Colonic mucosa (tissue), 4 donors: ENCODE measurements at regions not wholly inside any gene's neighbourhood (a gene's known extent, or its start where the extent isn't known, plus 50 kb on each side); places are given as distances from the start of the nearest gene placed in this dataset.
"Not testable (repeated sequence)": the region's sequence is repeated elsewhere in the genome, so short reads cannot be mapped to it uniquely, and the experiment has no call there.

Source experiments
- DNase-seq: peaks from one replicate; pipeline ENCODE4 v3.0.0-alpha.2; 2020
- H3K27ac ChIP-seq: fragments of 200-600 bp; one replicate; pipeline ENCODE4 v1.8.0; 2021
- H3K27me3 ChIP-seq: fragments of 200-600 bp; one replicate; pipeline ENCODE4 v1.8.0; 2021
- H3K36me3 ChIP-seq: fragments of 200-600 bp; one replicate; pipeline ENCODE4 v1.8.0; 2021
- H3K4me1 ChIP-seq: fragments of 200-600 bp; one replicate; pipeline ENCODE4 v1.8.0; 2021; ENCODE audit warnings: mild to moderate bottlenecking
- H3K4me3 ChIP-seq: fragments of 200-600 bp; one replicate; pipeline ENCODE4 v1.8.0; 2021
- H3K9ac ChIP-seq, 2 donors: one replicate each; pipeline ENCODE4 v1.7.0; 2013; ENCODE audit warnings: control low read depth in 2 of 2, low read depth in 2 of 2, low read length in 2 of 2
- H3K9me3 ChIP-seq: fragments of 200-600 bp; one replicate; pipeline ENCODE4 v1.8.0; 2021
- CTCF ChIP-seq: fragments of 200-600 bp; IDR thresholded peaks from one replicate; pipeline ENCODE4 v1.8.0; 2022; ENCODE audit warnings: antibody characterized with exemption, mild to moderate bottlenecking
- intact Hi-C: fragments of 100-400 bp; cut with DNase I; formaldehyde crosslinking; loops from one replicate; pipeline ENCODE4 v1.14.1; 2022
- donor health status: healthy.
- donor health status: DM: no; HTN: no; CAD: no.
- donor health status: DM: no; HTN: no; CAD: no.

GRCh38 chr7:45328403-45328981 is 170.9 kb downstream of the RAMP3 start:
- H3K27me3 ChIP-seq: no peaks in the 10 kb centered on the region
- TF ChIP-seq CTCF: no peak
- DNase-seq: no peak
- no peak overlapping the region for H3K4me3 ChIP-seq
- H3K9me3 ChIP-seq: no peaks in the 10 kb centered on the region
- H3K9ac ChIP-seq: no peak overlapping the region
- H3K27ac ChIP-seq: no peak overlapping the region
- H3K4me1 ChIP-seq: no peaks in the 10 kb centered on the region
- intact Hi-C loops: no loop called here
- no peaks in the 10 kb centered on the region for H3K36me3 ChIP-seq

GRCh38 chr7:45331563-45331962 is 174.0 kb downstream of the RAMP3 start:
- intact Hi-C loops: no loop called here
- no peak for DNase-seq
- Histone ChIP-seq H3K9ac (no peak overlapping the region), H3K27me3 (no peaks in the 10 kb centered on the region), H3K36me3 (no peaks in the 10 kb centered on the region), H3K4me1 (no peaks in the 10 kb centered on the region), H3K4me3 (no peak overlapping the region), H3K27ac (no peak overlapping the region), H3K9me3 (no peaks in the 10 kb centered on the region)
- TF ChIP-seq CTCF: no peak

GRCh38 chr7:45335024-45335423 is 177.4 kb downstream of the RAMP3 start:
- H3K4me3 ChIP-seq, H3K36me3 ChIP-seq, H3K4me1 ChIP-seq, H3K9me3 ChIP-seq, H3K27ac ChIP-seq, H3K27me3 ChIP-seq, H3K9ac ChIP-seq, intact Hi-C loops, DNase-seq: not testable (repeated sequence)

- Histone ChIP-seq H3K36me3 (no peaks in the 10 kb centered on the region), H3K27me3 (no peaks in the 10 kb centered on the region), H3K9ac (no peak overlapping the region), H3K4me1 (no peaks in the 10 kb centered on the region), H3K27ac (no peak overlapping the region), H3K9me3 (no peaks in the 10 kb centered on the region), H3K4me3 (no peak overlapping the region)
- no peak for TF ChIP-seq CTCF
- intact Hi-C loops: no loop called here
- DNase-seq: no peak
Measured at GRCh38 chr7:45342236-45342635, 184.6 kb downstream of the RAMP3 start.

GRCh38 chr7:45343746-45344145 is 186.2 kb downstream of the RAMP3 start:
- Histone ChIP-seq H3K4me1 (no peaks in the 10 kb centered on the region), H3K9ac (no peak overlapping the region), H3K36me3 (no peaks in the 10 kb centered on the region), H3K27ac (no peak overlapping the region), H3K27me3 (no peaks in the 10 kb centered on the region), H3K4me3 (no peak overlapping the region), H3K9me3 (no peaks in the 10 kb centered on the region)
- DNase-seq: no peak
- intact Hi-C loops: no loop called here
- TF ChIP-seq CTCF: no peak

GRCh38 chr7:45347804-45348203 is 190.2 kb downstream of the RAMP3 start:
- Histone ChIP-seq H3K9me3 (no peaks in the 10 kb centered on the region), H3K4me1 (no peaks in the 10 kb centered on the region), H3K36me3 (no peaks in the 10 kb centered on the region), H3K4me3 (no peak overlapping the region), H3K9ac (no peak overlapping the region), H3K27ac (no peak overlapping the region), H3K27me3 (no peaks in the 10 kb centered on the region)
- DNase-seq: no peak
- intact Hi-C loops: no loop called here
- TF ChIP-seq CTCF: no peak
